A673 (cell line): ENCODE measurements at regions not wholly inside any gene's neighbourhood (a gene's known extent, or its start where the extent isn't known, plus 50 kb on each side); places are given as distances from the start of the nearest gene placed in this dataset.
"Not testable (repeated sequence)": the region's sequence is repeated elsewhere in the genome, so short reads cannot be mapped to it uniquely, and the experiment has no call there.

Experiments
- EZH2 ChIP-seq: fragments of 200-600 bp; sonication (generic); IDR thresholded peaks from 2 replicates; pipeline ENCODE4 v1.6.1; 2017; ENCODE audit warnings: borderline replicate concordance, low read depth, mild to moderate bottlenecking, mixed read lengths, antibody characterized with exemption, low read length; ENCODE audit not compliant: poor library complexity, severe bottlenecking
- TF ChIP-seq, protein P1 (sequence below): fragments of 300-800, 200-600 bp; sonication (generic); conservative IDR thresholded peaks from 2 replicates; pipeline ENCODE4 v1.5.1; 2017; ENCODE audit warnings: low read depth, mild to moderate bottlenecking, antibody characterized with exemption, low read length, moderate library complexity, mixed read lengths

DNA sequence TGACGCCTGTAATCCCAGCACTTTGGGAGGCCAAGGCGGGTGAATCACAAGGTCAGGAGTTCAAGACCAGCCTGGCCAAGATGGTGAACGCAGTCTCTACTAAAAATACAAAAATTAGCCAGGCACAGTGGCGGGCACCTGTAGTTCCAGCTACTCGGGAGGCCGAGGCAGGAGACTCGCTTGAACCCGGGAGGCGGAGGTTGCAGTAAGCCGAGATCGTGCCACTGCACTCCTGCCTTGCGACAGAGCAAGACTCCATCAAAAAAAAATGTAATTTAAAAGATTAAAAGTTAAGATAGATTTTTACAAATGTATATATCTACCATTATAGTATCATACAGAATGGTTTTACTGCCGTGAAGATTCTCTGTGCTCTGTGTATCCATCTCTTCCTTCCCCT, 1464.1 kb downstream of the FOXD4L5 start:
- TF ChIP-seq, protein P1, sequence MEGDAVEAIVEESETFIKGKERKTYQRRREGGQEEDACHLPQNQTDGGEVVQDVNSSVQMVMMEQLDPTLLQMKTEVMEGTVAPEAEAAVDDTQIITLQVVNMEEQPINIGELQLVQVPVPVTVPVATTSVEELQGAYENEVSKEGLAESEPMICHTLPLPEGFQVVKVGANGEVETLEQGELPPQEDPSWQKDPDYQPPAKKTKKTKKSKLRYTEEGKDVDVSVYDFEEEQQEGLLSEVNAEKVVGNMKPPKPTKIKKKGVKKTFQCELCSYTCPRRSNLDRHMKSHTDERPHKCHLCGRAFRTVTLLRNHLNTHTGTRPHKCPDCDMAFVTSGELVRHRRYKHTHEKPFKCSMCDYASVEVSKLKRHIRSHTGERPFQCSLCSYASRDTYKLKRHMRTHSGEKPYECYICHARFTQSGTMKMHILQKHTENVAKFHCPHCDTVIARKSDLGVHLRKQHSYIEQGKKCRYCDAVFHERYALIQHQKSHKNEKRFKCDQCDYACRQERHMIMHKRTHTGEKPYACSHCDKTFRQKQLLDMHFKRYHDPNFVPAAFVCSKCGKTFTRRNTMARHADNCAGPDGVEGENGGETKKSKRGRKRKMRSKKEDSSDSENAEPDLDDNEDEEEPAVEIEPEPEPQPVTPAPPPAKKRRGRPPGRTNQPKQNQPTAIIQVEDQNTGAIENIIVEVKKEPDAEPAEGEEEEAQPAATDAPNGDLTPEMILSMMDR, result not testable (repeated sequence)
- TF ChIP-seq EZH2, result not testable (repeated sequence)
